Fibroblast of the aortic adventitia (primary cell): ENCODE measurements at regions not wholly inside any gene's neighbourhood (a gene's known extent, or its start where the extent isn't known, plus 50 kb on each side); places are given as distances from the start of the nearest gene placed in this dataset.

Experiments used
- DNase-seq: peaks from one replicate; pipeline ENCODE4 v3.0.0-alpha.2; 2010; ENCODE audit warnings: low read depth
- H3K4me3 ChIP-seq: 2 replicates; pipeline ENCODE4 v1.5.1; 2011; ENCODE audit warnings: low read depth, mild to moderate bottlenecking, control low read depth, low read length, moderate library complexity
- TF ChIP-seq, protein P1 (sequence below): IDR thresholded peaks from 2 replicates; pipeline ENCODE4 v1.5.1; 2011; ENCODE audit warnings: mild to moderate bottlenecking, low read length, control low read depth, inconsistent platforms; ENCODE audit not compliant: insufficient read depth

- DNase-seq = no peak
- no peak overlapping the region for H3K4me3 ChIP-seq
- TF ChIP-seq, protein P1, sequence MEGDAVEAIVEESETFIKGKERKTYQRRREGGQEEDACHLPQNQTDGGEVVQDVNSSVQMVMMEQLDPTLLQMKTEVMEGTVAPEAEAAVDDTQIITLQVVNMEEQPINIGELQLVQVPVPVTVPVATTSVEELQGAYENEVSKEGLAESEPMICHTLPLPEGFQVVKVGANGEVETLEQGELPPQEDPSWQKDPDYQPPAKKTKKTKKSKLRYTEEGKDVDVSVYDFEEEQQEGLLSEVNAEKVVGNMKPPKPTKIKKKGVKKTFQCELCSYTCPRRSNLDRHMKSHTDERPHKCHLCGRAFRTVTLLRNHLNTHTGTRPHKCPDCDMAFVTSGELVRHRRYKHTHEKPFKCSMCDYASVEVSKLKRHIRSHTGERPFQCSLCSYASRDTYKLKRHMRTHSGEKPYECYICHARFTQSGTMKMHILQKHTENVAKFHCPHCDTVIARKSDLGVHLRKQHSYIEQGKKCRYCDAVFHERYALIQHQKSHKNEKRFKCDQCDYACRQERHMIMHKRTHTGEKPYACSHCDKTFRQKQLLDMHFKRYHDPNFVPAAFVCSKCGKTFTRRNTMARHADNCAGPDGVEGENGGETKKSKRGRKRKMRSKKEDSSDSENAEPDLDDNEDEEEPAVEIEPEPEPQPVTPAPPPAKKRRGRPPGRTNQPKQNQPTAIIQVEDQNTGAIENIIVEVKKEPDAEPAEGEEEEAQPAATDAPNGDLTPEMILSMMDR = no peak
Measured at GRCh38 chr14:39568809-39569538, 136.7 kb upstream of the FBXO33 start.

DNA sequence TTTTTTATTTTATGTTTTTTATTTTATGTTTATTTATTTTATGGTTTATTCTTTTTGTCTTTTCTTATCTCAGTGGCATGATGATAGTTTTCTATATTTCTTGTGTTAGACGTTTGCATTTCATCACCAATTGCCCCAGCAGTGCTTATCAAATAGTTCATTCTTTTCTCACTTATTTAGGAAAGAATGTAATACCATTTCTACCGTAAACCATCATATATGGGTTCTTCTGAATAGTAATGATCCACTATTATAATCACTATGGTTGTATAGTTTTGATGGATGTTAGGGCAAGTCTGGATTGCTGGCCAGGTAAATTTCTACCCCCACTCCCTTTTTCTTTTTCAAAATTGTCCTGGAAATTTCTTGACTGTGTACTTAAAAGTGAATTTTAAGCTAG is 134.6 kb upstream of the FBXO33 start:
- DNase-seq = no peak
- H3K4me3 ChIP-seq = no peak overlapping the region
- TF ChIP-seq, protein P1 = no peak

DNA sequence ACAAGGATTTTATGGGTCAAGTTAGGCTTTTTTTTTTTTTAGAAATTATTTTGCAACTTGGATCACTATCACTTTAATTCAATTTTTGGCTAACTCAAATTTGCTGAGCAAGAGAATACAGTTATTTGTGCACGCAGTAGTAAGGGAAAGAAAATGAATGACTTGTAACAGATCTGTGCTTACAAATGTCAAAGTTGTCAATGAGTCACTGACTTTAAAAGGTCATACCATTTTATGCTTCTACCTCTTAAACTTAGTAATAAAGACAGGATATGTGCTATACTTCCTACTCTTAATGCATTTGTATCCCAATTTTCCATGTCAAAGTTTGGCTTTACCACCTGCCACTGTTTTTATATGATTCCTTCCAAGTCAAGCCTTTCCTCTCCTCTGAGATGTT is 131.1 kb upstream of the FBXO33 start:
- TF ChIP-seq, protein P1 = no peak
- no peak overlapping the region for H3K4me3 ChIP-seq
- no peak for DNase-seq

DNA sequence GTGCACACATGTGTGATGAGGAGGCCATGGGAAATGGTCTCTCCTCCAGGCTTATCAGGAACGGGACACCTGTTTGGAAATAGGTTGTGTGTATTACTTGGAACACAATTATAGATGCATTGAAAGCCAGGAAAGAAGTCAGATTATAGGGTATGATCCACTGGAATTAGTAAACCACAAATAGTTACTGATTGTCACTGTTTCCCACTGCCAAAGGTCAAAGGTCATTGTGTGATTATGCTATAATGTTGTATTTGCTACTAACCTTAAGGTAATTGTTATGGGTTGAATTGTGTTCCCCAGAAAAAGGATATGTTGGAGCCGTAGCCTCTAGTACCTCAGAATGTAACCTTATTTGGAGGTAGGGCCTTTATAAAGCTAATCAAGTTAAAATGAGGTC is 129.9 kb upstream of the FBXO33 start:
- TF ChIP-seq, protein P1 = no peak

GRCh38 chr14:39558525-39558924 is 126.3 kb upstream of the FBXO33 start:
- TF ChIP-seq, protein P1 = no peak
- DNase-seq = no peak

More for the DNA sequence above, 129.9 kb upstream of the FBXO33 start:
- H3K4me3 ChIP-seq = no peak overlapping the region
- no peak for DNase-seq

GRCh38 chr14:39555749-39556148 is 123.5 kb upstream of the FBXO33 start:
- no peak overlapping the region for H3K4me3 ChIP-seq
- TF ChIP-seq, protein P1 = no peak
- DNase-seq = no peak

More at GRCh38 chr14:39558525-39558924, 126.3 kb upstream of the FBXO33 start:
- H3K4me3 ChIP-seq = no peak overlapping the region

- no peak for DNase-seq
- H3K4me3 ChIP-seq = no peak overlapping the region
- TF ChIP-seq, protein P1 = no peak
Measured at GRCh38 chr14:39554576-39554975, 122.3 kb upstream of the FBXO33 start.
